ENCODE measurements at regions not wholly inside any gene's neighbourhood (a gene's known extent, or its start where the extent isn't known, plus 50 kb on each side); places are given as distances from the start of the nearest gene placed in this dataset.

- no peak for DNase-seq (ENCODE audit: low read depth)
- H3K4me3 ChIP-seq (ENCODE audit: low read depth, low read length): no peak overlapping the region
- no peak for TF ChIP-seq CTCF (IDR thresholded peaks at IDR 0.05; ENCODE audit: low read depth, low read length, missing control alignments)
Observed at GRCh38 chr9:93824386-93825294, 130.5 kb downstream of the BARX1 start.

GRCh38 chr9:93823245-93824072, 131.7 kb downstream of the BARX1 start:
- no peak for DNase-seq (ENCODE audit: low read depth)
- TF ChIP-seq CTCF (IDR thresholded peaks at IDR 0.05; ENCODE audit: low read depth, low read length, missing control alignments): no peak
- H3K4me3 ChIP-seq (ENCODE audit: low read depth, low read length): no peak overlapping the region

GRCh38 chr9:93822229-93822628, 132.9 kb downstream of the BARX1 start:
- DNase-seq (ENCODE audit: low read depth): no peak
- H3K4me3 ChIP-seq (ENCODE audit: low read depth, low read length): no peak overlapping the region
- TF ChIP-seq CTCF (IDR thresholded peaks at IDR 0.05; ENCODE audit: low read depth, low read length, missing control alignments): no peak

- TF ChIP-seq CTCF (IDR thresholded peaks at IDR 0.05; ENCODE audit: low read depth, low read length, missing control alignments): no peak
- DNase-seq (ENCODE audit: low read depth): no peak
Observed at GRCh38 chr9:93821307-93821703, 133.8 kb downstream of the BARX1 start.

GRCh38 chr9:93820667-93821306, 134.4 kb downstream of the BARX1 start:
- no peak overlapping the region for H3K4me3 ChIP-seq (ENCODE audit: low read depth, low read length)
- DNase-seq (ENCODE audit: low read depth): no peak
- TF ChIP-seq CTCF (IDR thresholded peaks at IDR 0.05; ENCODE audit: low read depth, low read length, missing control alignments): no peak

More at GRCh38 chr9:93821307-93821703, 133.8 kb downstream of the BARX1 start:
- H3K4me3 ChIP-seq (ENCODE audit: low read depth, low read length): no peak overlapping the region

GRCh38 chr9:93819905-93820304, 135.2 kb downstream of the BARX1 start:
- TF ChIP-seq CTCF (IDR thresholded peaks at IDR 0.05; ENCODE audit: low read depth, low read length, missing control alignments): no peak
- no peak for DNase-seq (ENCODE audit: low read depth)
- H3K4me3 ChIP-seq (ENCODE audit: low read depth, low read length): no peak overlapping the region

Measured in GM12864 (cell line).